D721Med (cell line): ENCODE measurements at regions not wholly inside any gene's neighbourhood (a gene's known extent, or its start where the extent isn't known, plus 50 kb on each side); places are given as distances from the start of the nearest gene placed in this dataset.

Experiments
- DNase-seq: peaks from one replicate; pipeline ENCODE4 v3.0.0; 2011; ENCODE audit warnings: low spot score; ENCODE audit not compliant: insufficient read length
- FAIRE-seq: peaks from 2 replicates; lab custom pipeline; 2011; peaks lifted over from hg19 to GRCh38; lab: Jason Lieb, UNC
- TF ChIP-seq, protein P1 (sequence below): IDR thresholded peaks from 2 replicates; pipeline ENCODE4 v1.5.1; 2012; ENCODE audit warnings: mild to moderate bottlenecking, control low read depth; ENCODE audit not compliant: insufficient read depth; ENCODE audit errors: missing control alignments

GRCh38 chr1:5670590-5671350 lies 321.5 kb downstream of the NPHP4 start:
- DNase-seq, result no peak
- TF ChIP-seq, protein P1, sequence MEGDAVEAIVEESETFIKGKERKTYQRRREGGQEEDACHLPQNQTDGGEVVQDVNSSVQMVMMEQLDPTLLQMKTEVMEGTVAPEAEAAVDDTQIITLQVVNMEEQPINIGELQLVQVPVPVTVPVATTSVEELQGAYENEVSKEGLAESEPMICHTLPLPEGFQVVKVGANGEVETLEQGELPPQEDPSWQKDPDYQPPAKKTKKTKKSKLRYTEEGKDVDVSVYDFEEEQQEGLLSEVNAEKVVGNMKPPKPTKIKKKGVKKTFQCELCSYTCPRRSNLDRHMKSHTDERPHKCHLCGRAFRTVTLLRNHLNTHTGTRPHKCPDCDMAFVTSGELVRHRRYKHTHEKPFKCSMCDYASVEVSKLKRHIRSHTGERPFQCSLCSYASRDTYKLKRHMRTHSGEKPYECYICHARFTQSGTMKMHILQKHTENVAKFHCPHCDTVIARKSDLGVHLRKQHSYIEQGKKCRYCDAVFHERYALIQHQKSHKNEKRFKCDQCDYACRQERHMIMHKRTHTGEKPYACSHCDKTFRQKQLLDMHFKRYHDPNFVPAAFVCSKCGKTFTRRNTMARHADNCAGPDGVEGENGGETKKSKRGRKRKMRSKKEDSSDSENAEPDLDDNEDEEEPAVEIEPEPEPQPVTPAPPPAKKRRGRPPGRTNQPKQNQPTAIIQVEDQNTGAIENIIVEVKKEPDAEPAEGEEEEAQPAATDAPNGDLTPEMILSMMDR, result no peak
- FAIRE-seq, result no peak

DNA sequence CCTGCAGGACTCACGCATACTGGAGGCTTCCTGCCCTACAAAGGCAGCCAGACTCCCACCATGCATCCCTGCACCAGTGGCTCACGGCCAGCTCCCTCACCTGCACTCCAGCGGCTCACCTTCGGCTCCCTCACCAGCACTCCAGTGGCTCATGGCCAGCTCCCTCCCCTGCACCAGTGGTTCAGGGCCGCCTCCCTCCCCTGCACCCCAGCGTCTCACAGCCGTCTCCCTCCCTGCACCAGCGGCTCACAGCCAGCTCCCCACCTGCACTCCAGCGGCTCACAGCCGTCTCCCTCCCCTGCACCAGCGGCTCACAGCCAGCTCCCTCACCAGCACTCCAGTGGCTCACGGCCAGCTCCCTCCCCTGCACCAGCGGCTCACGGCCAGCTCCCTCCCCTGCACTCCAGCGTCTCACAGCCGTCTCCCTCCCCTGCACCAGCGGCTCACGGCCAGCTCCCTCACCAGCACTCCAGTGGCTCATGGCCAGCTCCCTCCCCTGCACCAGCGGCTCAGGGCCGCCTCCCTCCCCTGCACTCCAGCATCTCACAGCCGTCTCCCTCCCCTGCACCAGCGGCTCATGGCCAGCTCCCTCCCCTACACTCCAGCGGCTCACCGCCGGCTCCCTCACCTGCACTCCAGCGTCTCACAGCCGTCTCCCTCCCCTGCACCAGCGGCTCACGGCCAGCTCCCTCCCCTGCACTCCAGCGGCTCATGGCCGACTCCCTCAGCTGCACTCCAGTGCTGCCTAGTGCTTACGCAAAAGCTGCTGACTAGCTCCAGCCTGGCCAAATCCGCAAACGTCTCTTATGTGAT lies 324.5 kb downstream of the NPHP4 start:
- DNase-seq (no peak), FAIRE-seq (no peak)
- TF ChIP-seq, protein P1, result no peak

- FAIRE-seq, result no peak
- TF ChIP-seq, protein P1, result no peak
- no peak for DNase-seq
Observed at GRCh38 chr1:5664906-5665875, 327.0 kb downstream of the NPHP4 start.

DNA sequence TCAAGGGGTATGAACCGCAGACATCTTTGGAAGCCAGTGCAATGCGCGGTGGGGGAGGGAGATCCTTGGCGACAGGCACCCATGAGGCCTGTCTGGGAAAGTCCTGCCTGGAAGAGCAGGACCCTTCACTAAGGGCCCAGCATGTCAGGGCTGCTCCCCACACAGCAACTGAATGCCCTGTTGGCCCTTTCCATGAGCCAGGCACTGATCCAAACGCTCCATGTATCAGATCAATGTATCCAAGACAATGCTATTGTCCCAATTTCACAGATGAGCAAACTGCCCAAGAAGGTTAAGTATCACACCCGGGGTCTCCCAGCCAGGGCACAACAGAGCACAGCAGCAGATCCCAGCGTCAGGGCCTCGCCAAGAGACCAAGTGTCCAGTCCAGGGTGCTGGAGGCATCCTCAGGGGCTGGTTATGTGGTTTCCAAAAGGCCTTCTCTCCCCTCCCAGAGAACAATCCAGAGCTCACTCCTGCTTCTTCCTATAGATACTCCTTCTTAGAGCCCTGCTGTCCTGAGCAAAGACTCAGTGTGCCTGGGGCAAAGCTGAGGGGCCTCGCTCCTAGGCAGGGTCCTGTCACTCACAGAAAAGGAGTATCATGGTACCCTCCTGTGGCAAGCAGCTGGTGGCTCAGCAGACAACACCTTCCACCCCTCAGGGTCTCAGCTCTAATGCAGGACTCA lies 328.0 kb downstream of the NPHP4 start:
- TF ChIP-seq, protein P1, result no peak
- FAIRE-seq, result no peak
- DNase-seq, result no peak

DNA sequence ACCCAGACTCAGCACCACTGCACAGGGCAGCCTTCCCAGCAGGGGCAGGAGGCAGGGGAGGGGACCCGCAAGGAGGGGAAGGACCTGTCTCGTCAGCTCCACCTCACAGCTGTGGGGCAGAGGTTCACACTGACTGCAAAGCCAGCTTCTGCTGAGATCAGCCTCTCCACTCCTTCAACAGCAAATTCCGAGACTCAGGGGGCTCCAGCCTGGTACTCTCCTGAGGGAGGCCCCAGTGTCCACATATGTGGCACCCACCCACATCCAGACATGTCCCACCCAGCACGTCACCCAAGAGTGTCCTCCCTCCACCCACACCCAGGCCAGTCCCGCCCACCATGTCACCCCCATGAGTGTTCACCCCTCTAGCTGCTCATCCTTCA lies 329.5 kb downstream of the NPHP4 start:
- no peak for FAIRE-seq
- DNase-seq, result no peak
- TF ChIP-seq, protein P1, result no peak

DNA sequence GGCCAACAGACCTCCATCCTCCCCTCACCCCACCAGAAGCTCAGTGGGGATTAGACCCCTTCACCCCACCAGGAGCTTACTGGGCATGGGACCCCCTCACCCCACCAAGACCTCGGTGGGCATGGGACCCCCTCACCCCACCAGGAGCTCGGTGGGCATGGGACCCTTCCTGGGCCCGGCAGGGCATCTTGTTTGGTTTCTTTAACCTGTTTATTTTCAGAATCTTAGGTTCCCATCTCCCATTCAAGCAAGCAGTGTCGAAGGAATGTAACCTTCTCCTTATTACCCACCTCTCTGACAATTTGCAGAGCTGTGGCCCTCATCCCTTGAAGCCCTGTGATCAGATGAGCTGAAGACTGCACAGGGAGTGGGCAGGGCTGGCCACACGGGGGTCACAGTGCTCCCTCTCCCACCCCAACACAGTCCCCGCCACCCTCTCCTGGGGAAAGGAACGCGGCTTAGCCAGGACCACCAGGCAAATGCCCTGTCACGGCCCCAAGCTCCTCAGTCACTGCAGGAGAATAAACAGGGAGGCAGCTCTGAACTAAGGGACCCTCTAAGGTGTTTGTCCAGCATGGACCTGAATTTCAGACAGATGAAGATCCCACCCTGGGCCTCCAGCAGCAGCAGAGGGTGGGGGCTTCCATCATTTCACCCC lies 330.0 kb downstream of the NPHP4 start:
- TF ChIP-seq, protein P1, result no peak
- no peak for FAIRE-seq
- DNase-seq, result no peak
